MV-4-11 (cell line): ENCODE measurements at regions not wholly inside any gene's neighbourhood (a gene's known extent, or its start where the extent isn't known, plus 50 kb on each side); places are given as distances from the start of the nearest gene placed in this dataset.
"Not testable (repeated sequence)": the region's sequence is repeated elsewhere in the genome, so short reads cannot be mapped to it uniquely, and the experiment has no call there.

ENCODE experiments used
- DNase-seq: peaks from one replicate; lab custom pipeline; 2025; lab: John Stamatoyannopoulos, UW

DNA sequence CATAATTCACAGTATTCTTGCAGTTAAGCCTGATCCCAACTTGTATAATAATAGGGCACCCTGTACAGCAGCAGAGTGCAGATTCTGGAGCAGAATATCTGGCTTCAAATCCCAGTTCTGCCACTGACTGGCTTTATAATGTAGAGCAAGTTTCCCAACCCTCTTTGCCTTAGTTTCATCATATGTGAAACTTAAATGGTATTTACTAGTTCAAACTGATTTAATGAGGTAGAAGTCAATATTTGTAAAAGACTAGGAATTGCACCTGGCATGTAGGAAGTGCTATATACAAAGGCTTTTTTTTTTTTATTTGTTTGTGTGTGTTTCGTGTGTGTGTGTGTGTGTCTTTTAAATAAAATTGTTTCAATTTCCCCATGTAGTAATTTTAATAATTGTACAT, 125.9 kb downstream of the CCER1 start:
- DNase-seq, result no peak

DNA sequence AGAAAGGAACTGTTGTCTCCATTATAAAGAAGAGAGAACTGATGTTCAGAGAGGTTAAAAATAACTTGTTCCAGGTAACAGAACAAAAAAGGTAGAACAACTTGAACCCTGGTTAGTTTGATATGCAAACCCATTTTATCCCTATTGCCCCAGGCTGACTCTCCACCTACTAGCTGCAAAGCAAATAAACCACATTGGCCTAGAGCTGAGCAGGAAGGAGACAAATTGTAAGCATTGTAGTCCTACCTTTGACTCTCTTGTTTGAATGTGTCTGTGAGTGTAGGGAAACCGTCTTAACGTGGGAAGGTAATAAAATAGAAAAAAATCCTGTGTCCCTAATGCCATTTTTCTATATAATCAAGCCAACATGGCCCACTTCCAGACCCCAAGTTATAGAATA, 126.4 kb downstream of the CCER1 start:
- no peak for DNase-seq

DNA sequence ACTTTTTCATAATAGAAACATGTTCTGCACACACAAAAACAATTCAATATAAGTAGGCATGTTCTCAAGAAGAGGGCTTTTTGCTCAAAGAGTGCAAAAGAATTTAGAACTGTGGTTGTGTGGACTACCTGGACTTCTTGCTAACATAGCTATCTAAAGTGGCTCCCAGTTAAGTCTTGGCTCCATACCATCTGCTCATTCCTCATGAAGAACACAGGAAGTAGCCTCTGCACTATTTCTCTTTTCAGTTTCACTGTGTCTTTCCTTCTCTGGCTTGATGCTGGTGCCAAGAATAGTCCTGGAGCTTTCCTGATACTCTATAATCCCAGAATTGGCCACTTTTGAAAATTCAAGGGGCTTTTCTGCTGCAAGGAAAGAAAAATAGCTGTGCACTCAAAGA, 127.4 kb downstream of the CCER1 start:
- DNase-seq, result no peak

DNA sequence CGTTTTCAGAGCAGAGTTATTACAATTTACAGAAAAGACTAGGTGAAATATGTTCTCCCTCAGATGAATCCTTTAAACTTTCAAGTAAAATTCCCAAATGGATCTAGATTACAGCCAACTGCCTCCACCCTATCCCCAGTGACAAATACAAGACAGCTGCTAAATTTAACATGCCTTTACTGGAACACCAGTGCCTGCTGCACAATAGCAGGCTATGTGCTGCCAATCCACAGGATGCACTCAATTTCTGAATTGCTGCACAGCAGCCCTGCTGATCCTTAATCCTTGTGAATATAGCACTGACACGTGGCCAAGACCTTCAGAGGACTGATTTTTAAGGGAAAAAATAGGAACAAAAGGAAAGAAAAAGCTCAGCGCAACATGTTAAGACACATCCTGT, 128.9 kb downstream of the CCER1 start:
- no peak for DNase-seq

DNA sequence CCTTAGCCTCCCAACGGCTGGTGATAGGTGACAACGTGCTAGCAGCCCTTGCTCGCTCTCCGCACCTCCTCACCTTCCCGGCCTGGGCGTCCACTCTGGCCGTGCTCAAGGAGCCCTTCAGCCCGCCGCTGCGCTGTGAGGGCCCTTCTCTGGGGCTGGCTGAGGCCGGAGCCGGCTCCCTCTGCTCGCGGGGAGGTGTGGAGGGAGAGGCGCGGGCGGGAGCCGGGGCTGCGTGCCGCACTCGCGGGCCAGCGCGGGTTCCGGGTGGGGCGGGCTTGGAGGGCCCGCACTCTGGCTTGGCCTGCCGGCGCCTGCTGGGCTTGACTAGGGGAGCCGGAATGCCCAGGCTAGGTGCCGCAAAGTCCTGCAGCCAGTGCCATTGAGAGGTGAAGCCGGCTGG, 131.1 kb downstream of the CCER1 start:
- DNase-seq, result no peak

DNA sequence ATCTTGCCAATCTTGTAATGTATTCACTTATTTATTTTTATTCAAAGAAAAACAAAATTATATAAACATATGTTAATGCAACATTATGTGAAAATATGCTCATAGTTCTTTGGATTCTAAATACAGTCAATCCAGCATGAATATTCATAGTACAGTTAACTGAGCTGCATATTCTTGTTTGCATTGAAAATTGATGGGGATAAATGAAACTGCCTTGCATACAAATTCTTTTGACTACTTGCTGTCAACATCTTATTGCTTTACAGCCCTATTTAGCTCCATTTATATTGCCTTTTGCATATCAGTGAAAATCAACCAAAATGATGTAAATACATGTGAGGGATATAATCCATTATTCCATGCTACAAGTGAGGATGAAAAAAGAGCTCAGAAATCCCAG, 135.3 kb downstream of the CCER1 start:
- DNase-seq, result no peak

DNA sequence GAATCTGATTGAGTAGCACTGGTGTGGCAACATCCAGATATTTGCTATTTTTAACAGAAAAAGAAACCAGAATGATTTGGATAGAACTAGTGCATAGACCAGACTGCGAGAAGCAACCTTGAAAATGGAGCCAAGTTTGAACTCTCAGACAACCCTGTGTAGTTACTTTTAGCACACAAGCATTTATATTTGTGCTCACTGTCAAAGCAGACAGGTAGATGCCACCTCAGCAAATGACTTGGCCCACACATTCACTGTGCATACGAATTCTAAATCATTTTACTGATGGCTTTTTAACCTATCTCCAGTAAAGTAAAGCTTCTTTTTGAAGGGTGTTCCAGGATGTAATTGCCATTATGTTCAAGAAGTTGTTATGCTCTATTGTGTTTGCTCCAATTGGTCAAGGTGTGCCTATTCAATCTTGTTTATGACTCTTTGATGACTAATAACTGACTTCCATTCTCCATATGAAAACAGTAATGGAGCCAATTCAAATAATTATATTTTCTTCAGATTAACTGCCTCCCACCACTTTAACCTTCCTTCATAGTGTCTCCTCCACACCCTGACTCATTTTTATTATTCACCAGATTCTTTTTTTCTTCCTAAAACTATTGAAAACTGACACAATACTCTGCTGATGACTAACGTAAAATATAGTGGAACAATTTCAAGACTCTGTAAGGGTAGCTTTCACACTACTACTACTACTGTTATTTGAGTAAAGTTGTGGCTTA, 138.5 kb downstream of the CCER1 start:
- DNase-seq, result no peak

DNA sequence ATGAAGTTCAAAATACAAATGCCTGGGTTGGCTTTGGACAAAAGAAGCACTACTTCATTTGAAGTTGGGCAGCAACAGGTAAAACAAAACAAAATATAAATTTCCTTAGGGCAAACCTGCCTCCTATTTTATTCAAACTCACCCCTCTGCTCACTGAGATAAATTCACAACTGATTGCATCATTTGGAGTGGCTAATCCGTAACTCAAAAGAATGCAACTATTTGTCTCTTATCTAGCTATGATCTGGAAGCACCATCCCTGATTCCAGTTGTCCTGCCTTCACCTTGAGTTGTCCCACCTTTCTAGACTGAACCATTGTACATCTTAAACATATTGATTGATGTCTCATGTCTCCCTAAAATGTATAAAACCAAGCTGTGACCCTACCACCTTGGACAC, 145.0 kb downstream of the CCER1 start:
- DNase-seq, result no peak

DNA sequence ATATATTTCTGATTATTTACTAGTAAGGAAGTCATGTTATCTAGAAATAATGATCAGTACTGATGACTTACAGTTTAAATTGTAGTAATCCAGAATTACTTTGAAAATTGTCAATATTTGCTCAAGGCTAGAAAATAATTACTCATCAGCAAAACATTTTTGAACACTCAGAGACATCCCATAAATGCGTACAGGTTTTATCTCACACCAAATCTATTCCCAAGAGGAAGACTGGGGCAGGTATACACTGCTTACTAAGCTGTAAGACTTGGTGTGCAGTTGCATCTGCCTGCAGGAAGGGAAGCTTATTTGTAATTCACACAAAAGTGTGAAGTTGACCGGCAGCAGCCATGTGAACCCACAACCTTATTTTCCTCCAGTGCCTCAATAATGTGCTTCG, 146.4 kb downstream of the CCER1 start:
- DNase-seq, result no peak

DNA sequence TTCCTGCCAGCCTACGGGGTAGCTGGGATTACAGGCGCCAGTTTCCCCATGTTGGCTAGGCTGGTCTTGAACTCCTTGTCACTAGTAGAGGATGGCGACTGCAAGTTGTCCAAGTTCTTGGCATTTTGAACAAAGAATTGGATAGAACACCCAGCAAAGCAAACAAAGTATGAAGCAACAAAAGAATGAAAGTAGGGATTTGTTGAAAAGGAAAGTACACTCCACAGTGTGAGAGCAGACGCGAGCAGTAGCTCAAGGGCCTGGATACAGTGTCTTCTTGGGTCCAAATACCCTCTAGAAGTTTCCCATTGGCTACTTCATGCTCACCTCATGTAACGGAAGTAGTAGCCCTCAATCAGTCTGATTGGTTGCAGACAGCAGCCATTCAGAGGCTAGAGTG, 152.2 kb downstream of the CCER1 start:
- no peak for DNase-seq

DNA sequence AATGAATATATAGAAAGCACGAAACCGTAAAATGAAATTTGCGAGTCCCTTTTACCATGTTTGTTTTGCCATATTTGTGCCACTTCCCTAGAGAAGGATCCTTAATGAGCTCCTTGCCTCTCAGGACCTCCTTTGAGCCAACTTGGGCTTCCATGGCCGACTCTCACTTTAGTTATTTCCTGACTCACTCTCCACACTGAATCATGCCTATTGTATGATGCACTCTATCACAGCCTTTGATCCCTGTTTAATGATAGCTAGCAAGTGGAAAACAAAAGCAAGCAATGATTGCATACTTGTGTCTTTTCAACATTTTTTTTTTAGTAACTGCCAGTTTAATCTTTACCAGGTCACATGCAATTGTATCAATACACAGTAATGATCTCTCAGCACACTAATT, 153.2 kb downstream of the CCER1 start:
- no peak for DNase-seq

DNA sequence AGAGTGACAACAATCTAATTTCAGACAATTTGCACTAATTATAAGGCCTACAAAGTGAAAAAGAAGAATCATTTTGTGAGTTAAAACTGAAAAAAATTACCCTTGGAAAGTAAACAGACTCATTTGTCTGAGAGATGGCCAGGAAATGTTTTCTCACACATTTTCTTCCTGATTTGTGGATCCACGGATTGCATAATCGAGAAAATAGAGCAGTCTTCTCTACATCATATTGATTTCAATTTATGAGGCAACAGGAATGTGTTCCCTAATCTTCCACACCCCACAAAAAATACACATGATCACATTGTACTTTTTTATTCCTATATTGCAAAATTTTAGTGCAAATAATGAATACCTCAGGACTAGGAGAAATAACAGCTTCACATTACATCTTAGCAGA, 160.8 kb downstream of the CCER1 start:
- no peak for DNase-seq

DNA sequence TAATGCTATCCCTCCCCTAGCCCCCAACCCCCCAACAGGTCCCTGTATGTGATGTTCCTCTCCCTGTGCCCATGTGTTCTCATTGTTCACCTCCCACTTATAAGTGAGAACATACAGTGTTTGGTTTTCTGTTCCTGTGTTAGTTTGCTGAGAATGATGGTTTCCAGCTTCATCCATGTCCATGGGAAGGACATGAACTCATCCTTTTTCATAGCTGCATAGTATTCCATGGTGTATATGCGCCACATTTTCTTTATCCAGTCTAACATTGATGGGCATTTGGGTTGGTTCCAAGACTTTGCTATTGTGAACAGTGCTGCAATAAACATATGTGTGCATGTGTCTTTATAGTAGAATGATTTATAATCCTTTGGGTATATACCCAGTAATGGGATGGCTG, 162.3 kb downstream of the CCER1 start:
- not testable (repeated sequence) for DNase-seq

DNA sequence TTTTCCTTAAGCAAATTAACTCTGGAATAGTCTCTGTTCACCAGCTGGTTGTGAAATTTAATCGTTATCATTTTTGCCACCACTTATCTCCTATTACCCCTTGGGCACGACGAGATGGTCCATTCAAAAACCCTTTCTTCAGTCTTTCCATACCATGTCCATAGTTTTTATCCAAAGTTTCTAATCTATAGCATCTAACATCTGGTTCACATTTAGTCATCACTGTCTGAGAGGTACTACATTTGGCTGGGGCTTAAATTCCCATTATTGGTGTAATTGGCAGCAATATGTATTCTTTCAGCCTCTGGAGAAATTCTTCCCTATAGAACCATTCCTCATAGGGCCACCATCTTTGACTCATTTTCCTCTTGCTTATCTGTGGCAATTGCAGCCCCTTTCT, 163.5 kb downstream of the CCER1 start:
- no peak for DNase-seq

DNA sequence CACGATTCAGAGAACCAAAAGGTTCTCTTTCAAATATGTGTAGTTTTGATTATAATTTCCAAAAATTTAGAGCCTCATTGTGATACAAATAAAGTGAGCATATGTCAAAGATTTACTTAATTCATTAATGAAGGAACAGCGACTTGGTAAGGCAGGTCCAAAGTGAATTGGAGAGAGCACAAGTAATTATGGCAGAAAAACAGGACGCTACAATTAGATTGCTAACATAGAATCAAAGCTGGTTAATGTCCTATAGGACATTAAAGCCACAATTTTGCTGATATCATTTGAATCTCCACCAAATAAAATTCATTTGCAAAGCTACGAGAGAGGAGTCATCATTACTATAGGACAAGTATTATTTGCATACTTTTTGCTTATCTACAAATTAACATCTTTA, 164.2 kb downstream of the CCER1 start:
- DNase-seq, result no peak

DNA sequence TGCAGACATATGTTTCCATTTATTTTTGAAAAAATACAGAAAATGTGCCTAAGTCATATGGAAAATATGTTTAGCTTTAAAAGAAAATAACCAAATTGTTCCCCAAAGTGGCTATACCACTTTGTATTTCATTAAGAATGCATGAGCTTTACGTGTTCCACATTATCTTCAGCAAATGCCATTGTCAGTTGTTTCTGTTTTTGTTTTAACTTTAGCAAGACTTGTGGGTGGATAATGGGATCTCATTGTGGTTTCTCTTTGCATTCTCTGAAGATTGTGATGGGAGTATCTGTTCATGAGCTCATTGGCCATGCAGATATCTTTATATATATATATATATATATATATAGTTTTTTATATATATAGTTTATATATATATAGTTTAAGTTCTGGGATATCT, 181.5 kb downstream of the CCER1 start:
- DNase-seq, result no peak

DNA sequence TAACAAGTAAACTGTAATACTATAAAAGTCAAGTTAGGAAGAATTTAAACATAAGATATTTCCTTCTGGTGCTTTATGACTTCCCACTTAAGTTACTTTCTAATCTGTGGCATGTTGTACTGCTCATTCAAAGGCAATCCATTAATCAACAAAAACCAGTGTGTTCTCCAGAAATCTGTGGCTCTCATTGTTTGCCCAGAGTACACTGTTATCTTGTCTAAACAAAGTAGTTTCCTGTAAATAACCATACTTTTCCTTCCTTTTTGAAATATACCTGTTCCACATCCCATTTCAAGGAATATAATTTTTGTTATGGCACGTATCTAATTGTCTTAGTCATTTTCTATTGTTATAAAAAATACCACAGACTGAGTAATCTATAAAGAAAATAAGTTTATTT, 184.1 kb downstream of the CCER1 start:
- no peak for DNase-seq

DNA sequence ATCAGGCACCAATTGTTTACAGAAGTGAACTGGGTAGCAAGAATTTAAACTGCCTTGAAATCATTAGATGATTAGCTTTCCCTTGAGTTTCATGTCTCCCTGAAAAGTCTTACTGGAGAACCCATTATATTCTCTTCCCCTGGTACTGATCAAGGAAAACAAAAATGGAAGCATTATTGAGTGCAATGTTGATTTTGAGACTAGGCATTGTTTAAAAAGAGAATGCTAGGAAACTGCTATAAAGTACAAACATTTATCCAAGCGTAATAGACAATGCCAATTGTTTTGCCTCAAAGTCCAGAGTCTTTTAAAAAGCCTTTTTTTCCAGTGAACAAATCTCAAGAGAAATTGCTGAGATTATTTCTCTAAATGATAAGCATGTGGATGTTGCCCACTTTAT, 197.0 kb downstream of the CCER1 start:
- DNase-seq, result no peak

DNA sequence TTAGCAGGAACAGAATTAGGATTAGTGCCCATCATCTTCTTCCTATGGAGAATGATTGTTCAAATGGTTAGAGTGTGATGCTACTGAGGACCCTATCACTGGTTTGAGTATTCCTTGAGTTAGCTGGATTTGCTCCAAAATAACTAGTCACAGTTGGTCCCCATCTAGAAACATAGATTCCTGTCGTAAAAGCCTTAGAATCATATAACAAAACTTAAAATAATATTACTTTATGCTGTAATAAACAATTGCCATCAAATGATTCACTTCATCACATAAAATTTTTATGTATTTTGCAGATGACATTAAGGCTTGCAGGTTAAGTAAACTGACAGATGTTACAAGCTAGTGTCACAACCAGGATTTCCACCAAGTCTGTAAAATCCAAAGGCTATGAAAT, 209.8 kb downstream of the CCER1 start:
- no peak for DNase-seq

DNA sequence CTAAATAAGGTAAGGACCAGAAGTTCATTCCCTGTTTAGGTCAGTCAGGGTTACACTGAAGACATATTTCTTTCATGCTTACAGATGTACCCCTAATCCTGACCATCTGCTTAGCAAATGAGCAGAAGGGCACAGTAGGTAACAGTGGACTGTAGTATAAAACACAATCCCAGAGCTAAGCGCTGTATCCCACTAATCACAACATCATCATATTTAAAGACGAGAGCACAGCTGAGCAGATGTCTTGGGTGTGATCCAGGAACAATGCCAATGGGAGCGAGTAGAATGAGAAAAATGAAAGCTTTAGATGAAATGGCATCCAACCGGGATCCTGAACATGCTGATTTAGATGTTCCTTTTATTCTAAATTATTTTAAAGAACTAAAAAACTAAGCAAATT, 213.4 kb downstream of the CCER1 start:
- no peak for DNase-seq

DNA sequence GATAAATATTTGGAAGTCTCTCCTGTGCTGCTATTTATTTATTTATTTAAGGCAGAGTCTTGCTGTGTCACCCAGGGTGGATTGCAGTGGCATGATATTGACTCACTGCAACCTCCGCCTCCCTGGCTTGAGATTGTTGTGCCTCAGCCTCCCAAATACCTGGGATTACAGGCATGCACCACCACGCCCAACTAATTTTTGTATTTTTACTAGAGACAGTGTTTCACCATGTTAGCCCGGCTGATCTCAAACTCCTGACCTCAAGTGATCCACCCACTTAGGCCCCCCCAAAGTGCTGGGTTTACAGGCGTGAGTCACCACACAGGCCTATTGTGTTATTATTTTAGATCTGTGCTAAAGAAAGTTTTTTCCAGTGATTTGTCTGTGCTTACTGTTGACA, 225.2 kb downstream of the CCER1 start:
- no peak for DNase-seq

DNA sequence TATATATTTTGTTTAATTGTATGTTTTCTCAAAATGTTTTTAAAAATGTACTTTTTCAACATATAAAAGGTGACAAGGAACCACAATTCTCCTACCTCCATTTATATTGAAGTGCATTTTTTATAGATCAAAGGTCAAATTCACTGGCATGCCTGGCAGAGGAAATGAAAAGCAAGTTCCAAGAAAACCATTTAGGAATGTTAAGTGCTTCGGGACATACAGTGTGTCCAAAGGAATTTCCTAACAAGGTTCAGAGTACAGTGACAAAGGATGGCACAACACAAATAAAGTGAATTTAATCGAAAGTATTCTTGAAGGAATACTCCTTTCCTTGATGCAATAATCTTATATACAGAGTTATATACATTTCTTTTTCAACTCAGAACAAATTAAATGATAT, 242.3 kb downstream of the CCER1 start:
- no peak for DNase-seq

DNA sequence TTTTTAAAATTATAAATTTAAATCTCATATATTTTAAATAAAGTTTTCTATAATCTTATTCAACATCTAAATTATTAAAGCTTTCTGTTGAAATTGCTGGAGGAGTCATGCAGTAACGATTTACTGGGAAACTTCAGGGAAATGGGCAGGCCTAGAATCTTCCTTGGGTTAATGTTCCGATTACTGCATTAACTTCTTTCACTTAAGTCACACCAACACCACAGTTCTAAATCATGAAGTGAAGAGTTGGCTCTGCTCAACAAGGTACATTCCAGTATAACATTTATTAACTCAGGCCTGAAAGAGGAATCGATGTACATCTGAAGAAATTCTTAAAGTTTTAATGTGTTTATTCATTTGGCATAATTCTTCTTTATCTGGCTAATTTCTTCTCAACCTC, 244.3 kb downstream of the CCER1 start:
- DNase-seq, result no peak

DNA sequence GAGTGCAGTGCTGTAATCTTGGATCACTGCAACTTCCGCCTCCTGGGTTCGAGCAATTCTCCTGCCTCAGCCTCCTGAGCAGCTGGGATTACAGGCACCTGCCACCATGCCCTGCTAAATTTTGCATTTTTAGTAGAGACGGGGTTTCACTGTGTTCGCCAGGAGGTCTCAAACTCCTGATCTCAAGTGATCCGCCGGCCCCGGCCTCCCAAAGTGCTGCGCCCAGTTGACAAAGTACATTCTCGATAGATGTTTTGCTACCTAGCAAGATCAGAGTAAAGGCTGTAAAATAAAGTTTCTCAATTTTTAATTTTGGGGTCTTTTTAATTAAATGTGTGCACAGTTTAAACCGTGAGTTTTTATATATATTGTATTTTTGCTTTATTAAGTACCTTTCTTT, 248.9 kb downstream of the CCER1 start:
- no peak for DNase-seq

DNA sequence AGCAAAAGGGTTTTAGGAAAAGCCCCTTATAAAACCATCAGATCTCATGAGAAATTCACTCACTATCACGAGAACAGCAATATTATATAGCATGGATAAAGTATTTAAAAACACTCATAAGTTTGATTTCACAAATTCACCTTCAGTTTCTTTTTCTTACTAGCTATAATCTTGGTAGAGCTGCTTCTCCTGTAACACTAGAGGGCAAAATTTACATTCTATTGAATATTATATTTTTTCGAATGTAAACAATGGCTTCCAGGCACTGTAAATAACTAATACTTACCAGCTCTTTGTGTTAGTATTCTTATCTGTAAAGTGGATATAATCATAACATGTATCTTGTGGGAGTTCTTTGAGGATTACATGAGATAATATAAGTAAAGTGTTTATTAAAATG, 259.6 kb downstream of the CCER1 start:
- DNase-seq, result no peak
